ENCODE measurements at regions not wholly inside any gene's neighbourhood (a gene's known extent, or its start where the extent isn't known, plus 50 kb on each side); places are given as distances from the start of the nearest gene placed in this dataset.
A peak's percentile ranks its signal among the peaks of the same experiment; 100 is the strongest.
"Not testable (repeated sequence)": the region's sequence is repeated elsewhere in the genome, so short reads cannot be mapped to it uniquely, and the experiment has no call there.

DNA sequence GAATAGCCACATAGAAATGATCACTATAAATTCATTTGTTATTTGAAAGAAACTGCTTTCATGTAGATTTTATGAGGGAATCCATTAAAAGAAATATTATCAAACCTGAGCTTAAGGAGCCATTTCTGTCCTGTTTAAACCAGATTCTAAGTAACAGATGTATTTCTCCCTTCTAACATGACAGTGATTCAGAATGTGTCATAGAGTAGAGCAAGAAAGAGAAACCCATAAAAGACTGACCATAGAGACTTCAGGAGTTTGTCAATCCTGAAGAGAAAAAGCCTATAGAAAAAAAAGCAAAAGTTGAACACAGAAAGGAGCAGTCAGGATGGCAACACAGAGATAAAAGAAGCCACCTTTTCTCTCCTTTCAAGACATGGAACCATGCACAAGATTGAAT lies 390.6 kb downstream of the PRIM2 start:
- H3K4me1 ChIP-seq; H3K9me3 ChIP-seq; H3K27me3 ChIP-seq (ENCODE audit: low read depth); in situ Hi-C loops (cut with MboI; ENCODE audit: low sequenced_read_pairs); H3K4me3 ChIP-seq; DNase-seq (ENCODE audit: low spot score in 2 of 2); H3K36me3 ChIP-seq (replicated peaks): not testable (repeated sequence)

DNA sequence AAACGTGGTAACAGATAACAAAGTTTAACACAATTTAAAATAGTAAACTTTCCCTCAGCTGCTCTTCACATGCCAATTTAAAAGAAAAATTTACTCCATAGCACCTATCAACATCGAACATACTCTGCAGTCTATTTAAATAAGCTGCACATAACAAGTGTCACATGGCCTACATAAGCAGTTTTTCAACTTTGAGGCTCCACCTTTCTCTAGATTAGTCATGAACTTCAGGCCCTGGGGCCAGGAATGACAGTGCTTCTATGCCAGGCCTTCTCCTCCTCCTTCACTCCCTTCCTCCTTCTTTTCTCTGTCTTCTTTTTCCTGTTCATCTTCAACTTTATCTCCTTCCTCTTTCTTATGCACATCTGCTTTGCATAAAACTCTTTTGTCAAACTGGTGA lies 405.1 kb downstream of the PRIM2 start:
- H3K9me3 ChIP-seq; H3K27me3 ChIP-seq (ENCODE audit: low read depth); H3K4me3 ChIP-seq; in situ Hi-C loops (cut with MboI; ENCODE audit: low sequenced_read_pairs); H3K36me3 ChIP-seq (replicated peaks); H3K4me1 ChIP-seq: not testable (repeated sequence)
- DNase-seq (ENCODE audit: low spot score in 2 of 2) = peak in 1 of 2 experiments; percentile 7

DNA sequence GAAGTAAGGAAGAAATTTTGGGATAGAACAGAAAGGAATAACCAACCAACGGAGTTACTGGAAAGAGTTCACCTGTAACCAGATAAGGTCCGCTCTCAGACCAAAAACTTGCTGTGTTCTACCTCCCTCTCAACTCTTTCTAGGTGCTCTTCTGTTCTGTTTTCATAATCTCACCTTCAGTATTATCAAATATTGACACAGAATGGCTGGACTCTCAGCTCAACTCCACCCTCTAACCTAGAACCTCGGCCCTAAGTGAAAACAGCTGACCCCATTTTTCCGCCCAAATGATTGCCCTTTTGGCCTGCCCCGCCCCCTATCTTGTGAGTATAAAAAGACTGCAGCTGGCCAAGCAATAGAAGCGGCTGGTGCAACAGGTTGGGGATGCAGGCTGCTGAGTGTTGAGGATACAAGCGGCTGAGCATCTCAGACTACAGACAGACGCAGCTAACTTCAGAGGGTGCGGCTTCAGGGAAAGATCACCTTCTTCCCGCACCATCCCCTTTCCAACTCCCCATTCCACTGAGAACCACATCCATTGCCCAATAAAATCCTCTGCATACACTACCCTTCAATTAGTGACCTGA lies 406.5 kb downstream of the PRIM2 start:
- in situ Hi-C loops (cut with MboI; ENCODE audit: low sequenced_read_pairs); H3K4me3 ChIP-seq; DNase-seq (ENCODE audit: low spot score in 2 of 2); H3K27me3 ChIP-seq (ENCODE audit: low read depth); H3K9me3 ChIP-seq; H3K4me1 ChIP-seq; H3K36me3 ChIP-seq (replicated peaks): not testable (repeated sequence)

DNA sequence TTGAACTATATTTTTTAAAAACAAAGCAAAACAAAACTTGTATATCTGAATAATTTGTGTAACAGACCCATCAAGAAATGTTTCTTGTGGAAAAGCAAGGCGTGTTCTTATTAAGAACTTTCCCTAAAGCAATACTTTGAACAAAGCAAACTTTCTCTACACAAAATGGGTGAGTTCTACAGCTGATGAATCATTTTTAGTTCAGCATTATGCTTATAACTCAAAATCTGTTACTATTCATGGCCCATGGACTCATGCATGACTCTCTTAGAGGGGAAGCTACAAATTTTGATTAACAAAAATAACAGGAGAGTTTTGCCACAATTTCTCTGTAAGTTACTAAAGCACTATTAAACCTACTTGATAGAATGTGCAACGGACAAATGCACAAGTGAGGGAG lies 412.0 kb downstream of the PRIM2 start:
- H3K36me3 ChIP-seq (replicated peaks); H3K4me1 ChIP-seq; H3K27me3 ChIP-seq (ENCODE audit: low read depth); H3K9me3 ChIP-seq; DNase-seq (ENCODE audit: low spot score in 2 of 2); in situ Hi-C loops (cut with MboI; ENCODE audit: low sequenced_read_pairs); H3K4me3 ChIP-seq: not testable (repeated sequence)

DNA sequence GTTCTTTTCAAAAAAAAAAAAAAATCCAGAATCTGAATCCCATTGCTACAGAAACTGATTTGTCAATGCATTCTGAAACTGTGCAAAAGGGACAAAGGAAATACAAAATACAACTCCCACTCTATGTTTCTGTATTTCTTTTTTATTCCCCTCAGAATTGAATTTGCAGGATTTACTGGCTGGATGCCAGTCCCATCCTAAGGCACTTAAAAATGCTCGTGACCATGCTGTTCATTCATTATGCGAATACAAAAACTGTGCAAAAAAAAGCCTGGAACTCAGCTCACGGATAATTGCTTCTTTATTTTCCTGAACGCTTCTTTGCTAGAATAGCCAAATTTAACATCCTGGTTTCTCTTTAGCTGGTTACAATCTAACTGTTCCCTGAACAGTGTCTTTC lies 413.3 kb downstream of the PRIM2 start:
- H3K4me1 ChIP-seq; H3K36me3 ChIP-seq (replicated peaks); H3K9me3 ChIP-seq; H3K27me3 ChIP-seq (ENCODE audit: low read depth); in situ Hi-C loops (cut with MboI; ENCODE audit: low sequenced_read_pairs); H3K4me3 ChIP-seq: not testable (repeated sequence)
- DNase-seq (ENCODE audit: low spot score in 2 of 2) = peak in 1 of 2 experiments; percentile 11

DNA sequence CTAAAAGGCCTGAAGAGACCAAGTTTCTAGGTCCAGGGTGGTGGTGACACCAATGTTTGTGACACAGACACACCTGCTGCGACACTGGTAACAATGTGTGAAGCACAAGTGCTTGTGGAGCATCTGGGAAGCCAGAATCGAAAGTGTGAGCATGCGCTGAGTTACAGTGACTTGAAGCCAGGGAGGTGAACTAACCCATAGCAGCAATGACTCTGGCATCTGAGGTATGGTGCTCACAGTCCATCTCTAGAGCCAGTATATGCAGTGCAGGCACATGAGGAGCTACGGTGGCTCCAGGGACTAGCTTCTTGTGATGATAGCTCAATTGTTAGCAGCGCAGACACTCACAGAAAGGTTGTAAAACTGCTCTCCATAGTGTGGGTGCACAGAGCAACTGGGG lies 430.3 kb downstream of the PRIM2 start:
- H3K4me1 ChIP-seq; H3K9me3 ChIP-seq; DNase-seq (ENCODE audit: low spot score in 2 of 2); in situ Hi-C loops (cut with MboI; ENCODE audit: low sequenced_read_pairs); H3K4me3 ChIP-seq; H3K36me3 ChIP-seq (replicated peaks); H3K27me3 ChIP-seq (ENCODE audit: low read depth): not testable (repeated sequence)

DNA sequence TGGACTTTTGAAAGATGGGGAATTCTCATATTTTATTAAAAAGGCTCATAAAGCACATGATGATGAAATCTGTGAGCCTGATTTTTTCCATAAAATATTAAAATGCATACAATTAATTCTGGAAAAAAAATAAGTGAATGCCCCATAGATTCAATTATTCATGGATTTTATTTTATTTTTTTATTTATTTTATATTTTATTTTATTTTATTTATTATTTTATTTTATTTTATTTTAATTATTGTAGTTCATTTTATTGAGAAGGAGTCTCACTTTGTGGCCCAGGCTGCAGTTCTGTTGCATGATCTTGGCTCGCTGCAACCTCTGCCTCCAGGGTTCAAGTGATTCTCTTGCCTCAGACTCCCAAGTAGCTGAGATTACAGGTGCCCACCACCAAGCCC lies 442.4 kb downstream of the PRIM2 start:
- H3K4me3 ChIP-seq; DNase-seq (ENCODE audit: low spot score in 2 of 2); H3K9me3 ChIP-seq; H3K27me3 ChIP-seq (ENCODE audit: low read depth); in situ Hi-C loops (cut with MboI; ENCODE audit: low sequenced_read_pairs); H3K4me1 ChIP-seq; H3K36me3 ChIP-seq (replicated peaks): not testable (repeated sequence)

DNA sequence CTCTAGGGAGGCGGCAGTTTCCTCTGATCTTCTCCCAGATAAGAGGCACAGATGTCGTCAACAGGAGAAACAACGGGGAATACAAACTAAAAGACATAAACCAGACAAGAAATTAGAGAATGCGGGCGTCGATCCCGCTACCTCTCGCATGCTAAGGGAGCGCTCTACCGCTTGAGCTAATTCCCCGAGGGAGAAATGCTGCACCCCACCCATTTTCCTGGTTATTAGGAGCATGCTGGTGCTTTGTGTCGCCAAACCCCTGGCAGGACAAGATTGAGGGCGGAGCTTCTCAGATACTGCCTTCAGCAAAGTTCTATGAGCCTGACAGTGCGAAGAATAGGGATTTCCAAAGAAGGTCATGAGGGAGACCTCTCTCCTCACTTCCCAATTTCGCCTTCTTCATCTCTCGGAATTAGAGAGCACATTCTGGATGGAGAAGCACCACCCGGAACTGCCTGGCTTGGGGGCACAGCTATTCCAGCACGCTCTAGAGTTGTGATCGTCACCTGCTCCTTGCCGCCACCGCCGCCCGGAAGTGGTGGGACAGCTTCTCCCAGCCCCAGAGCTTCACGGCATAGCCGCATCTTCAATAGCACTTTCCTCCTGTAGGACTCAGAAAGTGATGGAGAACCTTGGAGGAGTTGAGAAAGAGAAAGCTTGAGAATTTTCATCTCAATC lies 475.4 kb downstream of the PRIM2 start:
- peak in 1 of 2 experiments; percentile 10 for DNase-seq (ENCODE audit: low spot score in 2 of 2)
- H3K4me1 ChIP-seq; H3K4me3 ChIP-seq; in situ Hi-C loops (cut with MboI; ENCODE audit: low sequenced_read_pairs); H3K9me3 ChIP-seq; H3K27me3 ChIP-seq (ENCODE audit: low read depth); H3K36me3 ChIP-seq (replicated peaks): not testable (repeated sequence)

DNA sequence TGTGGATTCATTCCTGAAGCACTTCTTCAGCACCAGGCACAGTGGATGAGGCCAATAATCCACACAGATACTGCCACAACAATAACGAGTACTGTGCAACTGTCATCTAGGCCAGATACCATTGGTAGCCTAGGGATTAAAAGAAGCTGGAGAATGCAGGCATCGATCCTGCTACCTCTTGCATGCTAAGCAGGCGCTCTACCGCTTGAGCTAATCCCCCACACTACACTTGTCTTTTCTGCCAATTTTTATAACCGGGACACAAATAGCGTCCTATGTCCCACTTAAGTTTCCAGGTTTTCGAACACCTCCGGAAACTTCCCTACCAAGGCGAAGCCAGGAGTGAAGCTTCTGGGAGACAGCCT lies 475.9 kb downstream of the PRIM2 start:
- H3K4me3 ChIP-seq; H3K27me3 ChIP-seq (ENCODE audit: low read depth); DNase-seq (ENCODE audit: low spot score in 2 of 2); H3K9me3 ChIP-seq; in situ Hi-C loops (cut with MboI; ENCODE audit: low sequenced_read_pairs); H3K36me3 ChIP-seq (replicated peaks); H3K4me1 ChIP-seq: not testable (repeated sequence)

DNA sequence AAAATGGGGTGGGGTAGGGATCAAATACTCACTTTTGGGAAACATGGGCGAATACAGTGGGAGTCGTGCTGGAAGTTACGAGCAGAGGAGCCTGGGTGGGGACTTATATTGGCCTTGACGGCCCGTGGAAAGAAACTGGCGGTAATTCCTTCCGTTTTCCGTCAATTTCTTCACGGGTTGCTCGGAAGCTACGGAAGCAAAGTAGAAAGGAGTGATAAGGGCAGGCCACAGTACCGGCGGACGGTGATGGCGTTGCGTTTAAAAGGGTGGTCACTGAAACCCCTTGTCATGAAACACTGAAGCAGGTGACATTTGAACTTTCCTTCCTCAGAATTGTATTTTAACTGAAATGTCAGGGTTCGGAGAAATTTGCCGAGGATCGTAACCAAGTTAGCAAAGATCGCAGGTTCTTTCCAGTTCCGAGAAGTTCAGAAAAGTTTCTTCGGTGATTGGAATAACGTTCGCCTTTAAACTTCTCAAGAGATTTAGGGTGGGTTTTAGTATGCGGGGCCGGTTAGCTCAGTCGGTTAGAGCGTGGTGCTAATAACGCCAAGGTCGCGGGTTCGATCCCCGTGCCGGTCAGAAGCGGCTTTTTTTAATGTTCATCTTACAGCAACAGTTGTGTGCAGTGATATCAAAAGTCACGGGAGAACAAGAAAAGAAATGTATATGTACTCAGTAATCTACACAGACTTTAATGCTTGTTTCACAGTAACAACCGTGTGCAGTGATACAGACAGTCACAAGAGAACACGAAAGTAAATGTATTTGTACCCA lies 482.5 kb downstream of the PRIM2 start:
- H3K27me3 ChIP-seq (ENCODE audit: low read depth); H3K36me3 ChIP-seq (replicated peaks); H3K4me3 ChIP-seq; in situ Hi-C loops (cut with MboI; ENCODE audit: low sequenced_read_pairs); H3K9me3 ChIP-seq; H3K4me1 ChIP-seq; DNase-seq (ENCODE audit: low spot score in 2 of 2): not testable (repeated sequence)

DNA sequence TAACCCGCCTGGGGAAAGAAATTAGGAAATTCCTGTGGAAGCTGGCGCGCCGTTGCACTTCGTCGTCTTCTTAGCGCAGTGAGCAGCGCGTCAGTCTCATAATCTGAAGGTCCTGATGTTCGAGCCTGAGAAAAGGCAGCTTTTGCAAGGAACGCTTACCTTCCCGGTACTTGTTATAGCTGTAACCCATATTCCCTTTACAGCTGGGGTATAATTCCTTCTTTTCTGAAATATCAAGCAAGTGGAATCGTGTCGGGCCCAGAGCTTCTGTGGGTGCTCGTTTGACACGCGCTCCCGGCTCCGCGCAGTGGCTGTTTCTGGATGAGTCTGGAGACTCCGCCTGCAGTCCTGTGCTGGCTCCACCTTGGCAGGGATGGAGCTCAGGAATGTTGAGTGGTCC lies 491.2 kb downstream of the PRIM2 start:
- DNase-seq (ENCODE audit: low spot score in 2 of 2); H3K4me1 ChIP-seq; H3K9me3 ChIP-seq; H3K4me3 ChIP-seq; H3K36me3 ChIP-seq (replicated peaks); H3K27me3 ChIP-seq (ENCODE audit: low read depth); in situ Hi-C loops (cut with MboI; ENCODE audit: low sequenced_read_pairs): not testable (repeated sequence)

DNA sequence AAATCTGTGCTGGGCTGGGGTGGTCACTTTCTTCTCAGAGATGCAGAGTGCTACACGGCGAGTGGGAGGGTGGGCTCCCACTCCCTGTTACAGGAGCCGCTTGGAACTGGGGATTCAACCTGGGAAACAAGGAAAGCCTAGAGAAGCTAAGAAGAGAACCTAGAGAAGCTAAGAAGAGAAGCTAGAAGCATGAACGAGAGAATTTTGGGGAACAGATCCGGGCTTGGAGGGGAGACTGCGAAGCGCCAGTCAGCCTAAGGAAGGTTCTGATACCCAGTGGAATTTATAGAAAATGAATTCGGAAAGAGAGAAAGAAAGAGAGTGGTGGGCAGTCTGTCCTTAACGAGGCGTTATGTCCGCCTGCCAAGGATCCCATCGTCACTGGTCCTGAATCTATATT lies 492.0 kb downstream of the PRIM2 start:
- in situ Hi-C loops (cut with MboI; ENCODE audit: low sequenced_read_pairs); H3K4me1 ChIP-seq; H3K36me3 ChIP-seq (replicated peaks); DNase-seq (ENCODE audit: low spot score in 2 of 2); H3K4me3 ChIP-seq; H3K9me3 ChIP-seq; H3K27me3 ChIP-seq (ENCODE audit: low read depth): not testable (repeated sequence)

DNA sequence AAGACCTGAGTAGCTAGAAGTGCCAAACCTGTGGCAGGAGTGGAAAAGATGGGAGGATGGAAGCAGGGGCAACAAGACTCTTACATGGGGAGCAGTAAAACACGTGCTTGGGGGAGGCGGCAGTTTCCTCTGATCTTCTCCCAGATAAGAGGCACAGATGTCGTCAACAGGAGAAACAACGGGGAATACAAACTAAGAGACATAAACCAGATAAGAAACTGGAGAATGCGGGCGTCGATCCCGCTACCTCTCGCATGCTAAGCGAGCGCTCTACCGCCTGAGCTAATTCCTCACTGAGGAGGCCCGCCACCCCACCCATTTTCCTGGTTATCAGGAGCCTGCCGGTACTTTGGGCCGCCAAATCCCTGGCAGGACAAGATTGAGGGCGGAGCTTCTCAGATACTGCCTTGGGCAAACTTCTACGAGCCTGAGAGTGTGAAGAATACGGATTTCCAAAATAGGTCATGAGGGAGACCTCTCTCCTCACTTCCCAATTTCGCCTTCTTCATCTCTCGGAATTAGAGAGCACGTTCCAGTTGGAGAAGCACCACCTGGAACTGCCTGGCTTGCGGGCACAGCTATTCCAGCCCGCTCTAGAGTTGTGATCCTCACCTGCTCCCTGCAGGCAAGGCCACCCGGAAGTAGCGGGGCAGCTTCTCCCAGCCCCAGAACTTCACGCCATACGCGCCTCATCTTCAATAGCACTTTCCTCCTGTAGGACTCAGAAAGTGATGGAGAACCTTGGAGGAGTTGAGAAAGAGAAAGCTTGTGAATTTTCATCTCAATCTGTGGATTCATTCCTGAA lies 496.0 kb downstream of the PRIM2 start:
- in situ Hi-C loops (cut with MboI; ENCODE audit: low sequenced_read_pairs); H3K9me3 ChIP-seq; DNase-seq (ENCODE audit: low spot score in 2 of 2); H3K36me3 ChIP-seq (replicated peaks); H3K27me3 ChIP-seq (ENCODE audit: low read depth); H3K4me3 ChIP-seq; H3K4me1 ChIP-seq: not testable (repeated sequence)

DNA sequence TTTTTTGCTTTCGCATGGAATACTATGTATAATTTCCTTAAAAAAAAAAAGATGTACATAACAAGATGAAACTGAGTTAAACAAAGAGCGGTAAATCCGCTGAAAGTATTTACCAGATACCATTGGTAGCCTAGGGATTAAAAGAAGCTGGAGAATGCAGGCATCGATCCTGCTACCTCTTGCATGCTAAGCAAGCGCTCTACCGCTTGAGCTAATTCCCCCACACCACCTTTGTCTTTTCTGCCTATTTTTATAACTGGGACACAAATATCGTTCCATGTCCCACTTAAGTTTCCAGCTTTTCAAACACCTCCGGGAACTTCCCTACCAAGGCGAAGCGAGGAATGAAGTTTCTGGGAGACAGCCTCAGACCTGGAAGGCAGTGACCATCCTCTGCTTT lies 498.4 kb downstream of the PRIM2 start:
- H3K4me1 ChIP-seq; H3K27me3 ChIP-seq (ENCODE audit: low read depth); H3K4me3 ChIP-seq; H3K9me3 ChIP-seq; in situ Hi-C loops (cut with MboI; ENCODE audit: low sequenced_read_pairs); H3K36me3 ChIP-seq (replicated peaks); DNase-seq (ENCODE audit: low spot score in 2 of 2): not testable (repeated sequence)
